ENCODE measurements at regions not wholly inside any gene's neighbourhood (a gene's known extent, or its start where the extent isn't known, plus 50 kb on each side); places are given as distances from the start of the nearest gene placed in this dataset.
A peak's percentile ranks its signal among the peaks of the same experiment; 100 is the strongest.

DNA sequence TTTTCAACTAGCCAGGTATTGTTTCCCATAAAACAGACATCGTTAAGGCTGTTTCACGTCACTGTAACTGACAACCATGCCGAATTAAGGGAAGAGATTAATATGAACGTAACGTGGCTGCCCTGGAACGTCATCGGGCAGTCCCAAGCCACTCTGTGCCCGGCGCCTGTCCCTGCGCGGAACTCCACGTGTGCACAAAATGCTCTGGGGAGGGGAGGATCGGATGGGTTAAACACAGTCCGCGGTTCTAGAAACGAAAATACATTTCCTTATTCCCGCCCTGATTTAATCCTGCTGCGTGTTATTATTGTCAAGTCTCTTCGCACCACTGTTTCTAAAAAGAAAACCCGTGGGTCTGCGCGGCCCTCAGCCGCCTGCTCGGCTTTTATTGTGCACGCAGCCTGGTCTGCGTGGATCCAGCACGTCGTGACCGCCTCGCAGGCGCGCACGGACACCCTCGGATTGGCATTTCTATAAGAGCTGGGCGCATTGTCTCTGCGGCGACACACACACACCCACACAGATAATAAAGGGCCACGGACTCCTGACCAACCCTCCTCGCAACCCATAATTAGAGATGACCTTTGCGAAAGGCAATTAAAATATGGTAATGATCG is 69.6 kb upstream of the BCOR start:
- in situ Hi-C loops (cut with MboI; ENCODE audit: low sequenced_read_pairs): no loop called here
- H3K4me1 ChIP-seq: peaks cover 34% of the 10 kb centered on the region

DNA sequence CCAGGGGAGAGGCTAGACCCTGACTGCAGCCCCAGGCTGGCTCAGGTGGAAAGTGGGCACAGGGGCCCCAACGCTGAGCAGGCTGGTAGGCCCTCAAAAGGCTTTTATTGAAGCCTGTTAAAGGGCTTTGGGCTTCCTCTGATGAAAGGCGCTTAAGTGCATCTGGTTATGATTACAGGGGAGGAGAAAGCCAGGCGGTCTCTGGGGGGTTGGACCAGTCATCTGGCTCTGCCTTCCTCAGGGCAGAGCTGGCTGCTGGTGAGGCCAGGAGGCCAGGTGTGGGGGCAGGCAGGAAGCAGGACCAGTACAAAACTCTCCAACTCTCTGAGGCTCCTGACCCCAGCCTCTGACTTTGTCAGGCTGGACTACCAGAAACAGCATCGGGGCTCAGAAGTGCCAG is 68.8 kb upstream of the BCOR start:
- peak in 1 of 2 experiments; percentile 65 for DNase-seq (ENCODE audit: low spot score in 2 of 2)
- Histone ChIP-seq H3K9me3 (no peaks in the 10 kb centered on the region), H3K4me3 (no peak overlapping the region), H3K4me1 (peaks cover 26% of the 10 kb centered on the region), H3K27me3 (ENCODE audit: low read depth) (no peaks in the 10 kb centered on the region), H3K36me3 (replicated peaks) (no peaks in the 10 kb centered on the region)
- in situ Hi-C loops (cut with MboI; ENCODE audit: low sequenced_read_pairs): no loop called here

More for the DNA sequence above, 69.6 kb upstream of the BCOR start:
- Histone ChIP-seq H3K27me3 (ENCODE audit: low read depth) (no peaks in the 10 kb centered on the region), H3K36me3 (replicated peaks) (no peaks in the 10 kb centered on the region; the same call in 1 of the 2 replicates), H3K4me3 (no peak overlapping the region), H3K9me3 (no peaks in the 10 kb centered on the region)
- DNase-seq (ENCODE audit: low spot score in 2 of 2): no peak

DNA sequence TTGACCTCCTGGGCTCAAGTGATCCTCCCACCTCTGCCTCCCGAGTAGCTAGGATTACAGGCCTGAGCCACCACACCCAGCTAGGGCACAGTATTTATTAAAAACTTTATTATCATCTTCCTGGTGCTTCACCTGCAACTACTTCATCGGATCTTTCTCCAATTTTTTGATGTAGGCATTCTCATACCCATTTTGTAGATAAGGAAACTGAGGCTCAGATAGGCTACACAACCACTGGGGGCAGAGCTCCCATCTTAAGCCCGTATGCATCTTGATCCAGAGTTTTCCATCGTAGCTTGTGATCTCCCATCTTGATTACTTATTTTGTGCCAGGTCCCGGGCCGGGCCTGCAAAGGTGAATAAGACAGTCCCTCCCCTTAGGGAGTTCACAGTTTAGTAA is 68.1 kb upstream of the BCOR start:
- H3K4me3 ChIP-seq: no peak overlapping the region
- H3K4me1 ChIP-seq: peaks cover 19% of the 10 kb centered on the region
- H3K27me3 ChIP-seq (ENCODE audit: low read depth): no peaks in the 10 kb centered on the region
- H3K9me3 ChIP-seq: no peaks in the 10 kb centered on the region
- H3K36me3 ChIP-seq (replicated peaks): no peaks in the 10 kb centered on the region
- in situ Hi-C loops (cut with MboI; ENCODE audit: low sequenced_read_pairs): no loop called here
- DNase-seq (ENCODE audit: low spot score in 2 of 2): no peak

DNA sequence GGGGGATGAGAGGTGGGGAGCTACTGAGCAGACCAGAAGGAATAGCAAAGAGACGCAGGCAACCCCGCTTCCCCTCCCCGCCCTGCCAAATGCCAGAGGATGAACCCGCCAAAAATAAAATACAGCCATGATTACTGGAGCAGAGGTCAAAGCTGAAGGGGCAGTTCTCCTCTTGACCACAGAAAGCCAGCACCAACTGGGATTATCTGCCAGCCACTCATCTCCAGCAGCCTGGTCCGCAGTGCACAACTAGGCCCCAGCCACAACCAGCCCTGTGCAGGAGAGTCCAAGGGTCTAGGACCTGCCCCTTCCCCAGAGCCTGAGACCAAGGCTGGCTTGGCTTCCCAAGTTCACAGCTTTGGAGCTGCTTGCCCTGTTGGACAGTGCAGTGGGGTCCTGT is 67.4 kb upstream of the BCOR start:
- no peaks in the 10 kb centered on the region for H3K36me3 ChIP-seq (replicated peaks)
- no peaks in the 10 kb centered on the region for H3K27me3 ChIP-seq (ENCODE audit: low read depth)
- H3K9me3 ChIP-seq: no peaks in the 10 kb centered on the region
- DNase-seq (ENCODE audit: low spot score in 2 of 2): no peak
- H3K4me3 ChIP-seq: no peak overlapping the region
- peaks cover 13% of the 10 kb centered on the region for H3K4me1 ChIP-seq
- in situ Hi-C loops (cut with MboI; ENCODE audit: low sequenced_read_pairs): no loop called here

DNA sequence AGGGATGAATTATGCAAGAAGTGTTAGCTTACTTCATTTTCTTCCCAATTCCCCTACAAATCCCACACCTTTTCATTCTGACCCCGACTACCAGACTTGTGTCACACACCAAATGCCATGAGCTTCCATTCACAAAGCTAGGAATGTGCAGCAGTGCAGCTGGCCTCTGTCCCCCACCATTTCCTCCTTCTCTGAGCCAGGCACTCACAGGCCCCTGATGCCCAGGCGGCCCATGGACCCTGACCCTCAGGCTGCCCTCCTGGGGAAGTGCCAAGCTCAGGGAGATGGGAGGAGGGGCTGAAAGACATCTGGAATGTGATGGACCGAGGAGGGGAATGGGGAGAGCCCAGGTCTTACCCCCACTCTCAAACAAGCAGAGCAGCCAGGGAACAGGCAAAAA is 67.0 kb upstream of the BCOR start:
- in situ Hi-C loops (cut with MboI; ENCODE audit: low sequenced_read_pairs): no loop called here
- Histone ChIP-seq H3K4me1 (peaks cover 10% of the 10 kb centered on the region), H3K4me3 (no peak overlapping the region), H3K36me3 (replicated peaks) (no peaks in the 10 kb centered on the region), H3K27me3 (ENCODE audit: low read depth) (no peaks in the 10 kb centered on the region), H3K9me3 (no peaks in the 10 kb centered on the region)
- DNase-seq (ENCODE audit: low spot score in 2 of 2): no peak

DNA sequence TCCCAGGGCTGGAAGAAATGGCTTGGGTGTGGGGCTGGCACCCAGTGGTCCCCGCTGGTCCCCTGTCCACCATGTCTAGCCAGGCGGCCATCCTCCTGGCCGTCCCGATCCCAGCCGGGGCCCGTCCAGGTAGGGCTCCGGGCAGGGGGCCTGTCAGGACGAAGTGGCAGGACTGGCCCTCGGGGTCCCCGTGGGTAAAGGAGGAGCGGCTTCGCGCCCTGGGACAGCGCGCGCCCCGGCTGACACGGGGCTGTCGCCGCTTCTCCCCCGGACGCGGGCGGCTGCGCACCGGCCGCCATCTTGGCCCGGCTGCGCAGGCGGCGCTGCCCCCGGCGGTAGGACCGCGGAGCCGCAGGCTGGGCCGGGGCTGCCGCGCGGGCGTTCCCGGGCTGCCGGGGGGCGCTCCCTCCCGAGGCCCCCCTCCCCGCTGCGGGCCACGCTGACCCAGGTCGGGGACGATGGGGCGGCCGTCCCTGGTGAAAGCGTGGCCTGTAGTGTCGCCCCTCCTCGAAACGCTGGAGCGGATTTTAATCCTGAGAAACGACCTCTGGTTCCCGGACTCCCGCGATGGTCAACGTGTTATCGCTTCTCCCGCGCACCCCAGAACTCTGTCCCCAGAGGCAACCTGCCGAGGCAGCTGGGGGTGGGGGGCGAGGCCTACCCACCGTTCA is 60.4 kb upstream of the BCOR start:
- in situ Hi-C loops (cut with MboI; ENCODE audit: low sequenced_read_pairs): no loop called here
- no peaks in the 10 kb centered on the region for H3K9me3 ChIP-seq
- H3K4me3 ChIP-seq: peak overlapping the region; percentile 32
- no peaks in the 10 kb centered on the region for H3K36me3 ChIP-seq (replicated peaks)
- H3K4me1 ChIP-seq: peaks cover 45% of the 10 kb centered on the region
- H3K27me3 ChIP-seq (ENCODE audit: low read depth): no peaks in the 10 kb centered on the region
- DNase-seq (ENCODE audit: low spot score in 2 of 2): peak in 1 of 2 experiments; percentile 65

DNA sequence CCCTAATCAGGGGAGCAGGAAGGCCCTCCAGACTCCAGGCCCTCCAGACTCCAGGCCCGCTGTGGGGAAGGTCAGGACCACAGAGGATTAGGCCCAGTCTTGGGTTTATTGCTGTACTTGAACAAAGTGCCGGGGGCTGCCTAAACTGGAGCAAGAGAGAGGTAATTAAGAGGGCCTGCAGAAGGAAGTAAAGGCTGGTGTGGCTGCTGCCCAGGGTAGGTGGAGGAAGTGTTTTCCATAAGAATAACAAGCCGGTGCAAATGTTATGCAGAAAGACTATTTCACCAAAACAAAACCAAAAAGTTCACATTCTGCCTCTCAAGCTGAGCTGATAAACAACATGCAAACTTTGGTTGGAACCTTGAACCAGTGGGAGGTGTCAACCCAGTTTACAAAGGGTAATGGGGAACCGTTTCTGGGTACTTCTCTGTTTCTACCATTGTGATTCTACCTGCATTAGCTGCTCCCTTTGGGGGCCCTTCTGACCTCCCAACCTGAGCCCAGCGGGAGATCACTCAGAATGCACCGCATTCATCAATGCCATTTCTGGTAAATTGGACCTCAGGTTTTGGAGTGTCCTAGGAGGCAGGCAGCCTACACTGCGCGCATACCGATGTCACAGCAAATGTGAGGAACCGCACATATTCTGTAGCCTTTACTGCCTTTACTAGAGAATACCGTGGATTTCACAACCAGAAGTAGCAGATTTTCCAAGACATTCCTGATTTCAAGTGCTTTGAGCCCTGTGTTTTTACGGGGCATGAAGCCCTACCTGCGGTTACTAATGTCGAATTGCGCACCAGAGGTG is 59.7 kb upstream of the BCOR start:
- peak overlapping the region; percentile 32 for H3K4me3 ChIP-seq
- no peaks in the 10 kb centered on the region for H3K9me3 ChIP-seq
- peak; percentile 62 to 76 for DNase-seq (ENCODE audit: low spot score in 2 of 2)
- H3K36me3 ChIP-seq (replicated peaks): no peaks in the 10 kb centered on the region
- peaks cover 52% of the 10 kb centered on the region for H3K4me1 ChIP-seq
- H3K27me3 ChIP-seq (ENCODE audit: low read depth): no peaks in the 10 kb centered on the region
- in situ Hi-C loops (cut with MboI; ENCODE audit: low sequenced_read_pairs): no loop called here

DNA sequence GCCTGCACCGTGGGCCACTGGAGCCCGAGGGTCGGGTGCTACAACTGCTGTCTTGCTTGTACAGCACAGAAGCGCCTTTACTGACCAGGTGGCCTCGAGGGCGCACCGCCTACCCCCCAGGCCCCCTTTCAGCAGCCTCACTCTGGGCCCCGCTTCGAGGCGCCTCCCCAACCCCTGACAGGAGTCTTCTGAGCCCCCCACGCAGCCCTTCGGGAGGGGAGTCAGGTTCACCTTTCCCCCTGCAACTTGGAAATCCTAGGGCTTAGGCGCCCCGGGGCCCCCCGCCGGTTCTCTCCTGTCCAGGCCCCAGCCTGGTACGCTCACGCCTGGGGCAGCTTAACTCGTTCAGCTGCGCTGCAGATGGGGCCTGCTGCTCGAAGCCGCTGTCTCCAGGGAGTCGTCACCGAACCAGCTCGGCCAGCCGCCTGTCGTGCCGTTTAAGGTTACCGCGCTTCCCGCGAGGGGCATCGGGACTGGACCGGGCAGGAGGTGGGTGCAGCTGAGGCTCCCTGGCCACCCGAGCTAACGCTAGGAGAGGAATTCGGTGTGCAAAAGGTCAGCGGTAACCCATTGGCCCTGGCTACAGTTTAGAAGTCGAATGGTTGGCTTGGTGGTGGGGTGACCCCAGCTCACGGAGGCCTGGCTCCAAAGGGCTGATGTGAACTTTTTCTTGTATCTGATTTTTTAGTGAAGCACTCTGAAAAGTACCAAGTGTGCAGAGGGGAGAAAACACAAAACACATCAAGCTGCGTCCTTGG is 58.9 kb upstream of the BCOR start:
- no peak for DNase-seq (ENCODE audit: low spot score in 2 of 2)
- Histone ChIP-seq H3K27me3 (ENCODE audit: low read depth) (no peaks in the 10 kb centered on the region), H3K4me1 (peaks cover 57% of the 10 kb centered on the region), H3K9me3 (no peaks in the 10 kb centered on the region), H3K4me3 (no peak overlapping the region), H3K36me3 (replicated peaks) (no peaks in the 10 kb centered on the region)
- in situ Hi-C loops (cut with MboI; ENCODE audit: low sequenced_read_pairs): no loop called here

DNA sequence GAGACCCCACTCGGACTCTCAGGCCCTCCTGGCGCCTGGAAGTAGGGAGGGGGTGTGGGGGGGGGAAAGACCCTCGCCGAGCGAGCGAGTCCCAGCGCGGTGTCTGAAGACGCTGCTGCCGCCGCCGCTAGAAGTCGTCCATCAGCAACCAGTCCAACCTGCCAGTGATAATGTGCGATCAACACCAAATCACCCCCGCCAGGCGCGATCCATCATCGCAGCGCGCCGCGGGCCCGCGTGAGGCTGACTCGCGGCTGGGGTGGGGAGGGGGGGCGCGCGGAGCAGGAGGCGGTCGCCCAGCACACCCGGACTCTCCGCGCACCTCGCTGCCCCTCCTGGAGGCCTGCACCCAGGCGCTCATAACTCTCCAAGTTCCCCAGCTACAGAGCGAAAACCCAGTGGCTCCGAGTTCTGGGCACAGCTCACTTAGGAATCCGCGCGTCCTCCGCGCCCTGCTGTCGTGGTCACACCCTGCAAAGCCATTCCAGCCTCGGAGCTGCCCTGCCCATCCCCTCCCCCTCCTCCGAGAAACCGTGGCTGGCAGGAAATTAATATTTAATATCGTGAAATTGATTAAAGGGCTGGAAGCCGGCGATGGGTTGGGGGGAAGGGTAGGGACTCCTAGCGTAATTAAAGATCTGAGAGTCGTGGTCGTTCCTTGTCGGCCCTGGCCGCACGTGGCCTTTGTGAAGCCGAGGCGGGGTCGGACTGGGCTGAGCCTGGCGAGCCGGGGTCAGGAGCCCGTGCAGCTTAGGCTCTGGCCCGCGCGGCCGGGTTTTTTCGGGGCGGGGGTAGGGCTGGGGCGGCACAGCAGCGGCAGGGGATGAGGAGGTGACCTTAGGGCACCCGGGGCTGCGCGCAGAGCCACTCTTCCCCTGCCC is 58.1 kb upstream of the BCOR start:
- in situ Hi-C loops (cut with MboI; ENCODE audit: low sequenced_read_pairs): no loop called here
- Histone ChIP-seq H3K4me3 (peak overlapping the region; percentile 45), H3K4me1 (peaks cover 57% of the 10 kb centered on the region), H3K36me3 (replicated peaks) (no peaks in the 10 kb centered on the region), H3K9me3 (no peaks in the 10 kb centered on the region), H3K27me3 (ENCODE audit: low read depth) (no peaks in the 10 kb centered on the region)
- peak in 1 of 2 experiments; percentile 48 for DNase-seq (ENCODE audit: low spot score in 2 of 2)

DNA sequence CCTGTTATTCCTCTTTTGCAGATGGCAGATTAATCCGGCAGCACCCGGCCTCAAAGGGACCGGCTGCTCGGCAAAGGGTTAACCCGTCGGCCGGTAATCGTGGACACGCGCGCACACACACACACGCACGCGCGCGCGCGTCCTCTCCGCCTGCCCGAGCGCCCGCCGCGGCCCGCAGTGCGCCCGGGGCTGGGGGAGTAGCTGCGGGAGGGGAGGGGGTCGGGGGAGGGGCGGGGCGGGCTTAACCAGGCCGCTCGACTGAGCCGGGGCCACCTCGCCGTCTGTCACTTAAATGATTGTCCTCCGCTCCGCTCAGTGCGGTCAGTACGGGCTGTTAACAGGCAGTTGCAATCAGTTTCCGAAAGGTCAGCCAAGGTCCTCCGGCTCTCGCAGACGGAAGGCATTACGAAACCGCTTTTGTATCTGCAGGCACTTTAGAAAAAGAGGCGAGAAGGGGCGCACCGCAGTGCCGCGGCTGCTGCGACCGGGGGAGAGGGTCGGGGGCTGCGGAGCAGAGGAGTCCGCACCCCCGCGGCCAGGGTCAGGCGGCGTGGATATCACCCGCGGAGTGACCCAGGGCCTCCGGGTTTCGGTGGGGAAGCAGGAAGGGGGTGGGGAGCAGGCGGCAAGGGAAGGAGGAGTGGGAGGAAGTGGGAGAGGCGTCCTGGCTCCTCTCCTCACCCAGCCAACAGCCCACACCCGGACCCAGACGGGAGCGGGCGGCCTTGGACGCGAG is 57.3 kb upstream of the BCOR start:
- no peaks in the 10 kb centered on the region for H3K9me3 ChIP-seq
- no peaks in the 10 kb centered on the region for H3K27me3 ChIP-seq (ENCODE audit: low read depth)

DNA sequence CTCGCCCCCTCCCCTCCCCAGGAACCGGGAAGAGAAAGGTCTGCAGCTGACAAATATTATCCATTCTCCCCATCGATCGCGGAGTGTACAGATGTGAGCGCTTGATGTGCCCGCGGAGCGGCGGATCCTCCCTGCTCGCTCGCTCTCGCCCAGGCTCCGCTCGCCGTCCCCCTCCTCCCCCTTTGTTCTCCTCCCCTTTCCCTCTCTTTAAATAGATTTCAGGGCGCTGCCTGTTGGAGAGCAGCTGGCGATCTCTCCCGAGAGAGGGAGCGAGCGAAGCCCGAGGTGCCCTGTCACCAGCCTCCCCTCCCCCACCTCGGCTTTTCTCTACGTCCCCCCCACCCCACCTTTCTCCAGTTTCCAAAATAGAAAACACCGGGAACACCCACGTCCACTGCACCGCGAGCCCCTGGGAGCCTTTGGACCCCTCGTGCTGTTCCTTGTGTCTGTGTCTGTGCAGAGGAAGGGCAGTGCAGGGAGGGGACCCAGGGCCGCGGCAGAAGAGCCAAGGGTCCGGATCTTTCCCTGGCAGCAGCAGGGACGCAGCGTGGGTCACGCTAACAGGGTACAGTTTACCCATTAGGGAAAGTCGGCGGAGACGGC is 56.6 kb upstream of the BCOR start:
- DNase-seq (ENCODE audit: low spot score in 2 of 2): peak; percentile 79
- Histone ChIP-seq H3K36me3 (replicated peaks) (no peaks in the 10 kb centered on the region), H3K9me3 (no peaks in the 10 kb centered on the region), H3K4me1 (peaks cover 51% of the 10 kb centered on the region), H3K27me3 (ENCODE audit: low read depth) (no peaks in the 10 kb centered on the region), H3K4me3 (peak overlapping the region; percentile 45)
- in situ Hi-C loops (cut with MboI; ENCODE audit: low sequenced_read_pairs): no loop called here

More for the DNA sequence above, 57.3 kb upstream of the BCOR start:
- Histone ChIP-seq H3K4me3 (peak overlapping the region; percentile 45), H3K4me1 (peaks cover 57% of the 10 kb centered on the region), H3K36me3 (replicated peaks) (no peaks in the 10 kb centered on the region)
- peak; percentile 3 to 78 for DNase-seq (ENCODE audit: low spot score in 2 of 2)
- in situ Hi-C loops (cut with MboI; ENCODE audit: low sequenced_read_pairs): no loop called here

Data from HAP-1 (cell line).